ENCODE measurements at regions not wholly inside any gene's neighbourhood (a gene's known extent, or its start where the extent isn't known, plus 50 kb on each side); places are given as distances from the start of the nearest gene placed in this dataset.
A peak's percentile ranks its signal among the peaks of the same experiment; 100 is the strongest.

DNA sequence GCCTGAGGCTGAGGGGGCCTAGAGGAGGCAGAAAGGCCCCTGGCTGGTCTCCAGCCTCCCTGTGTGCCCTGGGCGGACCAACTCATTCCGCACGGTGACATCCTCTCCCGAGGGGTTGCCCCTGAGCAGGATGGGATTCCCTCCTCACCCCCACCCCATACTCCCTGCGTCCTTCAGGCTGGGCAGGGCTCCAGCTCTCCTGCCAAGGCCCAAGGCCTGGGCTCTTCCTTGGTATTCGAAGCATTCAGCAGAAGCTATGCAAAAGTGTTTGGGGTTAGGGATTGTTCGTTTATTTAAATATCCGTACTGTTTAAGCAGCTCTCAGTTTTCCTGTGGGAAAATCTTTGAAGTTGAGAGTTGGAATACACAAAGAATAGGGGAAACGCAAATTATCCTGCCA lies 113.1 kb upstream of the RAB12 start:
- DNase-seq (no peak), ATAC-seq (ENCODE audit: poor library complexity) (no peak)
- intact Hi-C loops (cut with DNase I), result no loop called here

DNA sequence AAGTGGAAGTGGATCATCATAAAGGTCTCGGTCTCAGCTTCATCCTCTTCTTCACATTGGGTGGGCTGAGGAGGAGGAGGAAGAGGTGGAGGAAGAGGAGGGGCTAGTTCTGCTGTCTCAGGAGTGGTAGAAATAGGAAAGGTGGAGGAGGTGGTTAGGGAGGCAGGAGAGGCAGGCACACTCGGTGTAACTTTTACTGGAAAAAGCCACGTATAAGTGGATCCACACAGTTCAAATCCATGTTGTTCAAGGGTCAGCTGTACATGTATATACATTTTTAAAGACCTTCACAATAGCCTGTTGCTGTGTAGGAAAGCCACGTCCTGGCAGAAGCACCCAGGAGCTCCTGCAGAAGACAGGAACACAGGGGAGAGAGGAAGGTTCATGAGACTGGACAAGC lies 110.3 kb upstream of the RAB12 start:
- intact Hi-C loops (cut with DNase I), result no loop called here
- ATAC-seq (ENCODE audit: poor library complexity) (no peak), DNase-seq (no peak)

DNA sequence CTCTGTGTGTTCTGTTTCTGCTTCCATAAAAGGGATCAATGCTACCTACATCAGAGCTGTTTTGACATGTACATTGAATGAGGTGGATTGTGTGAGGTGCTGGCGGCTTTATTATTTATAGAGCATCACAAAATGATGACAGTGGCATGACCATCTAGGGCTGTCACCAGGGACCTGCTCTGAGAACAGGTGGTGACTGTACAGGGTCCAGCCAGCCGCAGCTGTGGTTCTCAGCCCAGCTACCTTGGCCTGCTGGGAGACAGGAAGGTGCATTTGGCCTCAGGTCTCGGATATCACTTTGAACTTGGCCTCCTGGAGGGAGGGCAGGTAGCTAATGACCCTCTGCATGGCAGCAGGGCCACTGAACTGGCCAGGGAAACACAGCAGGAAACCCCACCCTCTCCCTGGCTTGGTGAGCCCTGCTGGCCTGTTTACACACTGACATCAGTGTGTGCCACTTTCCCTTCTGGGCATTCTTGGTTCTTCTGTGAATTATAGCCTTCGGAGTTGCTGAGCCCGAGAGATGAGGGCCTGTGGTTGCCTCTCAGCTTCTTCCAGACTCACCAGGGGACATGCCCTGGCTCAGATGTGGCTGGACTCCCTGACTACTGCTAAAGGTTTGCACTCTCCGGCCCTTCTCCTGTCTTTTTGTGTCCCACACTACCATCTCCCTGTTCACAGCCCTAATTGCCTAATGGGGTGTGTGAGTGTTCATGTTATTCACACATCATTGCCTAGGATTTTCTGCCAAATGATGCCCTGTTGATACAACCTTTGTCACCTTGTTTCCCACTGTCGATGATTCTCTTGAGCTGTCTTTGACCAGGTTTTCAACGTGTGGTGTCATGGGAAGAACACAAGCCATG lies 109.2 kb upstream of the RAB12 start:
- intact Hi-C loops (cut with DNase I), result no loop called here
- ATAC-seq (ENCODE audit: poor library complexity), result no peak
- DNase-seq, result no peak

DNA sequence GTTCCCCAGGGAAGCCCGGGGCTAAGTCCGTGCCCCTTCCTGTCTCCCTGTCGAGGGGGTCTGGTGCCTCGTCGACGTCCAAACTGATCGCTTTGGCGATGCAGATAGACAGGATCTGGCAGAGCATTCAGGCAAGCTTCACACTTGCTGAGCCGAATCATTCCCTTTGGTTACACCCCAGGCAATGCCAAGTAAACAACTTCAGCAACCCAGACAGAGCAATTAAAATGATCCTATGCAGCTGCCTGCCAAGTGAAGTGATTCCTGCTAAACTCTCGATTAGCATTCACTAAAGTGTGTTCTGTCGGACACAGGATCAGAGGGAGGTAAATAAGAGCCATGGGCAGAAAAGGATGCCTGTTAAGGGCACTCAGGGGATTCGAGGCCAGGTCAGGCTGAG lies 108.2 kb upstream of the RAB12 start:
- ATAC-seq (ENCODE audit: poor library complexity), result peak; percentile 56
- intact Hi-C loops (cut with DNase I), result no loop called here
- no peak for DNase-seq

DNA sequence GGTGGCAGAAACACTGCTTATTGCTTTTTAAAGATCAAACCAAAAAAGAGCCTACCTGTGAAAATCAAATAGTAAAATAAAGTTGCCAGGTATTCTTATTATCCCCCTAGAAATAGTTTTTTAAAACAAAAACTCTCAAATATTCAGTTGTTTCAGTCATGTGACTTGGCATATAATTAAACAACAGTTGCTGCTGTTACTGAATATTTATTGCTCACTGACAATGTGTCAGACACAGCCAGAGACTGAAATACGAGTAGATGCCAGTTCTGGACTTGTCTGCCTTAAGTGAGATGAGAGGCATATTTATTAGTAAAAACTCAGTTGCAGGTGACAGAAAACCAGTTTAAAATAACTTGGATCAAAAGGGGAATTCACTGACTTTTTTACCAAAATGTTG lies 106.0 kb upstream of the RAB12 start:
- DNase-seq (no peak), ATAC-seq (ENCODE audit: poor library complexity) (no peak)
- intact Hi-C loops (cut with DNase I), result no loop called here

DNA sequence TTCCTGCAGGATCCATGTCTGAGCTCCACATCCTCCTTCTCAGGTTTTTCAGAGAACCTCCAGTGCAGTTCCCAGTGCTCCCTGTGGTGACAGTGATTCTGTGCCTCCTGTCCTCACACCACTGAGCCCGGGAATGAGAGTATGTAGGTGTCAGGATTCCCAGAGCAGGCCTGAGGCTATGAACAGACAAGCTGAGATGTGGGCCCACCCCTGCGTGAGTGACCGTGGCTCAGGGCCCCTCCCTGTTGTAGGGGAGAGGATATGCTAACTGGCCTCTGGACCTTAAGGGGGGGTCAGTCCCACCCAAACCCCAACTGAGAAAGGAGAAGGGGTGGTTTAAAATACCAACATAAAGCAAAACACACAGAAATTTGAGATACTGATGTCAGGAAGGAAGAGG lies 104.8 kb upstream of the RAB12 start:
- intact Hi-C loops (cut with DNase I), result no loop called here
- DNase-seq, result no peak
- no peak for ATAC-seq (ENCODE audit: poor library complexity)

DNA sequence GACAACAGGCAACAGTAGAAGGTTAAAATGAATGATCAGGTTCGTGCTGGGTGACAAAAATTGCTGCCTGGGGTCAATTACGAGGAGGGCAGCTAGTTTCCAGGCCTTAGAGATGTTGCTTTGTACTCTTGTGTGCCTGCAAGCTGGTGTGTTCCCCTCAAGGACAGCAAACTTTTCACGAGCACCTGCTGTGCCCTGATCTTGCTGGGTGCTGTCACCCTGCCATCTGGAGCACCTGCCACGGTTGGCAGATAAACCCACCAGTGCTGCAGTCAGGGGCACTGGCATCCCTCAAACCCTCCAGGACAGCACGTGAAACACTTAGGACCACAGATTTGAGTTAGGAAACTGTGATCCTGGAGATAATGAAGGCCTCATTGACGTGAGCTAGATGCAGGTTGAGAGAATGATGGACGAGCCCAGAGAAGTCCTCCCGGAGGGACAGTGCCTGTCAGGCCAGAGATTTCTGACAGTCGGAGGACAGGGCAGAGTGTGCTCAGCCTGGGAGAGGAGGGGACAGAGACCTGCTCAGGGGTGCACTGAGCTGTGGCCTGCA lies 104.3 kb upstream of the RAB12 start:
- ATAC-seq (ENCODE audit: poor library complexity) (no peak), DNase-seq (no peak)
- intact Hi-C loops (cut with DNase I), result no loop called here

DNA sequence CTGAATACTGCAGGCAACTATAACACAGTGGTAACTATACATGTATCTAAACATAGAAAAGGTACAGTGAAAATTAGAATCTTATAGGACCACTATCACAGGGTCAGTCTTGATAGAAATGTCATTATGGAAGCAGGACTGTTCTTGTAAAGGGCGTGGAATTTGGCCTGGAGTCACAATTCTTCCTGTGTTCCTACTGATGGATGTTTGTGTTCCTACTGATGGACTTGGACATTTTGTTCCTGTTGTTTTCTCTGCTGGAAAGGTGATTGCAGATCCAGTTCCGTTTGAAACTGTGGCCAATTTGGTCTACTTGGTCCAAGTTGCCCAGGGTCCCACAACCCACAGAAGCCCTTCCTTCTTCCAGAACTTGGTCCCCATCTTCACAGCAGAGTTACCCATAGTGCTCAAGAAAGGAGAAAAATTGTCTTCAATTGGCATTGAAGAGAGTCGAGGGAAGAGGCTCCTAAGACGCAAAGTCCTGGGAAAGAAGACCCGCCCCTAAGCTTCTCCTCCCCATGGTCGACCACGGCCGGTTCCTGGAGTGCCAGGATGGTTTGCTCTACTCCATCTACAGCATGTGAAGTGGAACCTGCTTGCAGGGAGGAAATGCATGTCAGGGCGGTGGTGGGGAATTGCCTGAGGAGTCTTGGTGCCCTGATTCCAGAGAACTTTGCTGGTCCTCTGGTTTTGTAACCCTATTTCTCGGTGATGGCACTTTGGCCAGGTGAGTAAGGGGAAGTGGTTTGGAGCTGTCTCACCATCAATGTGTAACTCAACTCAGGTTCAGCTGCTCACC lies 102.8 kb upstream of the RAB12 start:
- no peak for ATAC-seq (ENCODE audit: poor library complexity)
- intact Hi-C loops (cut with DNase I), result no loop called here
- no peak for DNase-seq

DNA sequence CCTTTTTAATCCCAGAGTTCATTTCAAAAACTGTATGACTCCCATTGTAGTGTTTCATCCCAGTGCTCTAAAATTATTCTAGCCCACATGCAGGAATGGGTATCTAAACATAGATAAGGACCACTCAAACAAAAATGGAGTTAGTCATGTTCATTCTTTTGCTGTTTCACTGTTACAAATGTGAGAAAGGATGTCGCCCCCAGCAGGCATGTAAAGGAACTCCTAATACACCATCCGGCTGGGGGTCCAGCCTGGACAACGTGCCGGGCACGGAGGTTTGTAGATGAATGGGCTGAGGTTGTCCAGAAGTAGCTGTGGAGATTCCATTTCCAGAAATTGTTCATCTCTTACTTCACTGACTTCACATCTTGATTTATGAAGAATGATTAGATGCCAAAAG lies 101.9 kb upstream of the RAB12 start:
- intact Hi-C loops (cut with DNase I), result no loop called here

DNA sequence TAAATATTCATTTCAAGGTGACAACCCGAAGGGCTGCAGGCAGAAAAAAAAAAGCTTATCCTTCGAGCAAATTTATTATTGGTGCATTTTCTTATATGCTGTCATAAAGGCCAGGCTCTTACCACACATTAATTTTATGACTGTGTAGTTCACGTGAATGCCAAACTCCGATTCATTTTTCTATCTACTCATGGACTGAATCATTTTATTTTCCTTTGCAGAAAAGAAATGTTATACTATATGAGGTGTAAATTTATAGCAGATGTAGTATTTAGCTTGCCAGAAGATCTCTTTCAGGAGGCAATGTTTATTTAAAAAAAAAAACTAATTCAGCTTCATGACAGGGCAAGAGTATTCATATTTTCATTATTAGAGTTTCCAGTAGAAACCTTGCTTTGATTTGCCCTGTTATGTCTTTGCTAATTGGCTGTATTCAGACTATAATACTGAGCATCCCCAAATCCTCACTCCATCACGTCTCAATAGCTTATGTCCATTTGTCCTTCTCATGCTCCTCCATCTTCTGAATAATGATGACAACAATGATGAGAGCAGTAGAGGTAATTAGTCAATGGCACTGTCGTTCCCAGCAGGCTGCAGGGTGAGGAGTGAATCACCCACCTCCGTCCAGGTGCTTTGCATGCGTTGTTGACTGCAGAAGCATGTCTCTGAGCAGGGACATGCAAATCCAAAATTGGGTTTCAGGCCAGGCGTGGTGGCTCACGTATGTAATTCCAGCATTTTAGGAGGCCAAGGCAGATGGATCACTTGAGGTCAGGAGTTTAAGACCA lies 101.1 kb upstream of the RAB12 start:
- DNase-seq, result no peak
- intact Hi-C loops (cut with DNase I), result no loop called here
- ATAC-seq (ENCODE audit: poor library complexity), result no peak

More for the DNA sequence above, 101.9 kb upstream of the RAB12 start:
- no peak for DNase-seq
- no peak for ATAC-seq (ENCODE audit: poor library complexity)

DNA sequence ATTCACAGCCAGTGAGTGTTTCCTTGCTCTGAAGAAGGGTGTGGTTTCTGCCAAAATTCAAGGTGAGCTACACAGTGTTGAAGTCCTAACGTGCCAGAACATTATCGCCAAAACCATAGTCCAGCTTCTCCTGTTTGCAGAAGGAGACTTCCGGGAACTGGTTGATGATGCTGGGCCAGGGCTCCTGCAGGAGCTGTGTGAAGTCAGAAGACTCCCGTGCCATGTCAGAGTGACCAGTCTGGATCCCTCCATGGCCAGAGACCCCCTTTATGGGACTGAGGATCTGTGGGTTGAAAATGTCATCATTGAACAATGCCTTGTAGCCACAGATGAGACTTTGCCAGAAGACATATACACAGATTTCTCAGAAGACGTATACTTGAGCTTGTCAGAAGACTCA lies 96.0 kb upstream of the RAB12 start:
- ATAC-seq (ENCODE audit: poor library complexity) (no peak), DNase-seq (no peak)

DNA sequence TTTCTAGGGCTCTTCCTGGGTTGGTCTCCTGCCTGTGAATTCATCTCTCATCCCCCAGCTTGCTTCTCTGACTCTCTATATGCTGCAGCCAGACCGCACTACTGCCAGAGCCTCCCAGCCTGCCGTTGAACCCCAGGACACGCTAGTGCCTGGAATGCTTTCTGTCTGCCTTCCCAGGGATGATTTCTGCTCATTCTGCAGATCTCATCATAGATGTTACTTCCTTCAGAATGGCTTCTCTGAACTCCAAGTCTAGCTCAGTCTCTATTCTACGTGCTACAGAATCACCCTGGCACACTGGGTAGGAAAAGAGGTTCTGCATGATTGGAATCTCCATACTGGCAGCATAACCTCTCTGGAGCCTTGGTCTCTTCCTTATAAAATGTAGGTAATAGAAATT lies 94.8 kb upstream of the RAB12 start:
- DNase-seq (no peak), ATAC-seq (ENCODE audit: poor library complexity) (no peak)
- intact Hi-C loops (cut with DNase I), result no loop called here

More for the DNA sequence above, 96.0 kb upstream of the RAB12 start:
- intact Hi-C loops (cut with DNase I), result no loop called here

DNA sequence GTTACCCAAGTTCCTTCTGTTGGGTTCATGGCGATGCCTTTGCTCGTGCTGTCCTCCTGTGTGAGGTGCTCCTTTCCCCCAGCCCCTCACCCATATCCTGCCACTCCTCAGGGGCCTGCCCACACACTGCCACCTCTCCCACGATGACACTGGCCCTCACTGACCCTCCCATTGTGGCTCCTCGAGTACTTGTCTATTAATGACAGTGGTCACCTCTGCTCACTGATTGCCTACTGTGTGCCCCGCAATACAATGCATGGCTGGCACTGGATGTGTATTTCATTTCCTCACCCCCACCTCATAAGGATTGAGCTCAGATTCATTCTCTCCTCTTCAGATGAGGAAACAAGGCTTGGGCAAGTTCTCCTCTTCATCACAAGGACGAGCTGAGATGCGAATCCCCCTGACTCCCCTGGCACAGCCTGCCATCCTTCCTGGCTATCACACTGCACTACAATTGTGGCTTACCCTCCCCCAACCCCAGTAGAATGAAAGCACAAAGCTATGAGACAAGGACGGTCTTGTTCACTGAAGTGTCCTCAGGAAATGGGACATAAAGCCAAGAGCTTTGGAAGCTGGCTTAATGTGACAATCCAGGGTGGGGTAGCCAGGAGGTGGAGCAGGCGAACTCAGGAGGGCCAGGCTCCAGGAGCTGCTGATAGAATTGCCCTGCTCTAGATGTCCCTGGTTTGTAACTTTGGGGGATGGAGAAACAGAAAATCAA lies 93.9 kb upstream of the RAB12 start:
- intact Hi-C loops (cut with DNase I), result no loop called here
- no peak for DNase-seq
- no peak for ATAC-seq (ENCODE audit: poor library complexity)

DNA sequence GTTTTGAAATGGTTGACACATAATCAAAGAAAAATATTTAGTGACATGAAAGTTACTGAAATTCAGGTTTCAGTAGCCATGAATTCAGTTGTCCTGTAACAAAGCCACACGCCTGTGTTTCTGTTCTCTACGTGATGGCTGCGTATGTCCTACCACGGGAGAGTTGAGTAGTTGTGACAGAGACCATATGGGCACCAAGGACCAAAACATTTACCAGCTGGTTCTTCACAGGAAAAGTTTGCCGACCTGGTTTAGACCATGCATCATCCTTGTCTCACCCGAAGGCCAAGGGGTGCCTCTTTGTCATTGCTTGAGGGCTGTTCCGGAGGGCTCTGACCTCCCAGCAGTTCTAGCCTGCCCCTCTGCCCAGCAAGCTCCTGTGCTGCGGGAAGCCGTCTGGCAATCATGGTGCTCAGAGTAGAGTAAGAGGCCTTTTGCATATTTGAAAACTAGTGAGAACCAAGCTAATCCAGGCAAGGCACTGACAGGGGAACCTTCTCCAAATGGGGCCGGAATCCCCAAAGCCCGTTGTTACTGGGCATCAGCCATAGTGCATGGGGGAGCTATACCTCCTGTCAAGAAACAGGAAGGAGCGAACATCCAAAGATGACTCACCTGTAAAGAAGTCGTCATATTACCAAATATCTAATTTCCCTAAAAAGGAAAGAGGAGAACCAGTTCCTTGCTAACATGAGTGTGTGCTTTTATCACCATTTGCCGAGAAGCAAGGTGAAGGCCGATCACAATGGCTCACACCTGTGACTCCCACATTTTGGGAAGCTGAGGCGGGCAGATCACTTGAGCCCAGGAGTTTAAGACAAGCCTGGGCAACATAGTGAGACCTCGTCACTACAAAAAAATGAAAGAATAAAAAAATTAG lies 92.6 kb upstream of the RAB12 start:
- intact Hi-C loops (cut with DNase I), result no loop called here
- ATAC-seq (ENCODE audit: poor library complexity) (no peak), DNase-seq (no peak)

DNA sequence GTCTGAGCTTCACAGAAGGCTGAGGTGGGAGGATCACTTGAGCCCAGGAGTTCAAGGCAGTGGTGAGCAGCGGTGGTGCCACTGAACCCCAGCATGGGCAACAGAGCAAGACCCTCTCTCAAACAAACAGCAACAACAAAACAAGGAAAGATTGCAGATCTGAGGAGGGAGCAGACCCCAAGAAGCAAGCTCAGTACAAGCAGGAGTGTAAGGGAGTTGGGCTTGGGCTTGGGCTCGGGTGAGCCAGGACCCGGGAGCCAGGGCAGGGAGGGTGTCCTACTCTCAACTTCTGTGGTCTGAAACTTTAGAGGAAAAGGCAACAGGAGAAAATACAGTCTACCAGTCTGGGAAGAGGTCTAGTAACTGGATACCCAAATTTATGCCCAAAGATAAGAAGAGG lies 92.0 kb upstream of the RAB12 start:
- no peak for DNase-seq
- intact Hi-C loops (cut with DNase I), result no loop called here
- no peak for ATAC-seq (ENCODE audit: poor library complexity)

DNA sequence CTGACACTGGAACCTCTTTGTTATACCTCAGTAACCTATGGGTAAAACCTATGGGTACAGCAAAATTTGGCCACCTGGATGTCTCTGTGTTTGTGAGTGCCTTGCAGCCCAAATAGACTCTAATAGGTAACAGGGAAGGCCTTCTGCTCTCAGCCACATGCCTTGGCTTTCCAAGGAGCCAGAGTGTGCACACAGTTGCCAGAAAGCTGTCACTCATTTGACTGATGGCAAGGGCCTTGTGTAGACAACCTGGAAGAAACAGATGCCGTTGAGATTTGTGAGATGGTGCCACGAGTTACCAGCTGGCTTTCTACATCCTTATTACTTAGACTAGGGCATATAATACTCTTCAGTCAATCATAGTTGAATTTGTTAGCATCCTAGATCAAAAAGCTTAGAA lies 90.1 kb upstream of the RAB12 start:
- intact Hi-C loops (cut with DNase I), result no loop called here
- ATAC-seq (ENCODE audit: poor library complexity) (no peak), DNase-seq (no peak)

DNA sequence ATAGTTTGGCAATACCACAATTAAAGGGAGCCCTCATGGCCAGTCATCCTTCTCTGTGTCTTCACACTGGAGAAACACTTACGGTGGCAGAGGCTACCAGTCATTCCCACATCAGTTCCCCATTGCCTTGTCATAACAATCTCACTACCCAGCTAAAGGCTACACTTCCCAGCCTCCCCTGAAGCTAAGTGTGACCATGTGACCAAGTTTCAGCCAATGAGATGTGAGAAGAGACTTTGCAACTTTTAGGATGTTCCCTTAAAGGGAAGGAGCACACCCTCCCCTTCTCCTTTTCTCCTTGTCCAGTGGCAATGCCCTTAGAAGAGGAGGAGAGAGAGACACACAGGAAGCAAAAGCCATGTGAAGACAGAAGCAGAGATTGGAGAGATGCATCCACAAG lies 89.0 kb upstream of the RAB12 start:
- intact Hi-C loops (cut with DNase I), result no loop called here
- no peak for ATAC-seq (ENCODE audit: poor library complexity)
- no peak for DNase-seq

DNA sequence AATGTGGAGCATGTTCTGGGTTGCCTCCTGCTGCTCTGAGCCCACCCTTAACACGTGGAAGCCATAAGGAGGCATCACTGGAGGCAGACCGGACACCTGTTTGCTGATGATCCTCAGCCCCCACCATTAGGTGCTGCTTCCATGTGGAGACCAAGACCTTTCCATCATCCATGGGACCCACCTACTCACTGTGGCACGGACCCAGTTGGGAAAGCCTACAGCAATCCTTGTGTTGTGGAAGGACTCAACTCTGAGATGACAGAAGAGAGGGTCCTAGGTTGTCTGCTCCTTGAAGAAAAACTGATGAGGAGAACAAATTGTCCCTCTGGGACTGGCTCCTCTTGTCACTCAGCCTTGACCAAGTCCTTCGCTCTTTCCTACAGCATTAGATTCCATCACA lies 86.5 kb upstream of the RAB12 start:
- intact Hi-C loops (cut with DNase I), result no loop called here
- ATAC-seq (ENCODE audit: poor library complexity) (no peak), DNase-seq (no peak)

All from Right ventricle myocardium superior (tissue), 1 donor.